ENCODE measurements at regions not wholly inside any gene's neighbourhood (a gene's known extent, or its start where the extent isn't known, plus 50 kb on each side); places are given as distances from the start of the nearest gene placed in this dataset.
"Not testable (repeated sequence)": the region's sequence is repeated elsewhere in the genome, so short reads cannot be mapped to it uniquely, and the experiment has no call there.

- not testable (repeated sequence) for TF ChIP-seq CTCF, POLR2A (IDR thresholded peaks at IDR 0.05)
These were observed 2692.6 kb upstream of the DEFB115 start for GRCh38 chr20:28564688-28565463.
